SK-N-SH (cell line): ENCODE measurements at regions not wholly inside any gene's neighbourhood (a gene's known extent, or its start where the extent isn't known, plus 50 kb on each side); places are given as distances from the start of the nearest gene placed in this dataset.

ENCODE experiments used
- CTCF ChIA-PET: fragments of 300-600, 350-600 bp; formaldehyde crosslinking; extraction: SDS; loops from one replicate; lab custom pipeline; 2021; lab: Yijun Ruan, JAX
- POLR2A ChIA-PET: fragments of 350-600 bp; sonication (Branson Sonifier 250); formaldehyde crosslinking; extraction: SDS; loops from one replicate; lab custom pipeline; 2020; ENCODE audit warnings: antibody characterized with exemption, inconsistent platforms; lab: Yijun Ruan, JAX
- DNase-seq: peaks from one replicate; pipeline ENCODE4 v3.0.0; 2012
- H2AFZ ChIP-seq: fragments of 200-600 bp; sonication (generic); 2 replicates; pipeline ENCODE4 v1.8.1; 2016; ENCODE audit warnings: antibody characterized with exemption, mild to moderate bottlenecking, low read depth
- H3F3A ChIP-seq: fragments of 200-600 bp; sonication (generic); replicated peaks from 2 replicates; pipeline ENCODE3; 2016; ENCODE audit warnings: antibody characterized with exemption, mild to moderate bottlenecking; ENCODE audit not compliant: insufficient read depth
- H3K27ac ChIP-seq, 2 experiments: fragments of 200-500 bp in 1 of 2; fragments of 200-600 bp in 1 of 2; sonication (Bioruptor generic) in 1 of 2; sonication (generic), shearing (Covaris generic) in 1 of 2; 2 replicates each; pipeline versions ENCODE4 v1.5.1 to v1.6.1; 2014 to 2016; ENCODE audit warnings: low read depth in 2 of 2, inconsistent platforms in 1 of 2, low read length in 1 of 2, mild to moderate bottlenecking in 1 of 2, mixed read lengths in 1 of 2
- H3K27me3 ChIP-seq: fragments of 200-600 bp; sonication (generic), shearing (Covaris generic); 2 replicates; pipeline ENCODE4 v1.6.1; 2016; ENCODE audit warnings: mixed run types; ENCODE audit not compliant: insufficient read depth
- H3K36me3 ChIP-seq, 2 experiments: fragments of 200-500 bp in 1 of 2; fragments of 200-600 bp in 1 of 2; sonication (Bioruptor generic) in 1 of 2; sonication (generic) in 1 of 2; replicated peaks in 1 of 2; 2 replicates each; pipeline versions ENCODE3 to v1.5.1; 2014 to 2016; ENCODE audit warnings: low read length in 1 of 2, mild to moderate bottlenecking in 1 of 2; ENCODE audit not compliant: insufficient read depth in 2 of 2, control insufficient read depth in 1 of 2
- H3K4me1 ChIP-seq, 2 experiments: fragments of 200-500 bp in 1 of 2; fragments of 200-600 bp in 1 of 2; sonication (Bioruptor generic) in 1 of 2; sonication (generic), shearing (Covaris generic) in 1 of 2; 2 replicates each; pipeline versions ENCODE4 v1.5.1 to v1.6.1; 2014 to 2016; ENCODE audit warnings: low read depth in 1 of 2, low read length in 1 of 2, mixed run types in 1 of 2; ENCODE audit not compliant: insufficient read depth in 2 of 2, control insufficient read depth in 1 of 2
- H3K4me2 ChIP-seq: fragments of 200-600 bp; sonication (generic), shearing (Covaris generic); 2 replicates; pipeline ENCODE4 v1.6.1; 2017; ENCODE audit warnings: mixed run types
- H3K4me3 ChIP-seq, 2 experiments: fragments of 200-500 bp in 1 of 2; fragments of 200-600 bp in 1 of 2; sonication (Bioruptor generic) in 1 of 2; sonication (generic), shearing (Covaris generic) in 1 of 2; 2 replicates each; pipeline versions ENCODE4 v1.5.1 to v1.8.1; 2014 to 2016; ENCODE audit warnings: low read depth in 2 of 2, inconsistent platforms in 1 of 2, low read length in 1 of 2, mild to moderate bottlenecking in 1 of 2, mixed read lengths in 1 of 2, moderate library complexity in 1 of 2
- H3K79me2 ChIP-seq: fragments of 200-600 bp; sonication (generic); 2 replicates; pipeline ENCODE4 v1.8.1; 2017; ENCODE audit warnings: mild to moderate bottlenecking; ENCODE audit not compliant: insufficient read depth
- H3K9ac ChIP-seq: fragments of 200-600 bp; sonication (generic); 2 replicates; pipeline ENCODE4 v1.6.1; 2017; ENCODE audit warnings: mixed run types
- H3K9me2 ChIP-seq: fragments of 200-600 bp; sonication (generic); 2 replicates; pipeline ENCODE4 v1.6.1; 2017; ENCODE audit warnings: mixed run types
- H3K9me3 ChIP-seq: fragments of 200-600 bp; sonication (generic); 2 replicates; pipeline ENCODE4 v1.6.1; 2017; ENCODE audit warnings: mixed run types, mild to moderate bottlenecking, moderate library complexity
- H4K20me1 ChIP-seq: fragments of 200-600 bp; sonication (generic); 2 replicates; pipeline ENCODE4 v1.6.1; 2017; ENCODE audit warnings: mild to moderate bottlenecking, mixed run types; ENCODE audit not compliant: insufficient read depth
- EZH2phosphoT487 ChIP-seq: fragments of 200-600 bp; sonication (generic); IDR thresholded peaks from 2 replicates; pipeline ENCODE4 v1.6.1; 2017; ENCODE audit warnings: low read depth, mixed run types, mild to moderate bottlenecking, antibody characterized with exemption, moderate library complexity, borderline replicate concordance
- FOSL2 ChIP-seq: IDR thresholded peaks from 2 replicates; pipeline ENCODE4 v1.4.0; 2012; ENCODE audit warnings: low read depth, mild to moderate bottlenecking, moderate library complexity, borderline replicate concordance
- GABPA ChIP-seq: IDR thresholded peaks from 2 replicates; pipeline ENCODE4 v1.4.0; 2012; ENCODE audit warnings: low read depth, mild to moderate bottlenecking
- GATA2 ChIP-seq: sonication (generic); formaldehyde crosslinking; IDR thresholded peaks from 2 replicates; pipeline ENCODE4 v1.5.0; 2020; ENCODE audit warnings: mild to moderate bottlenecking, missing genetic modification reagents
- IRF3 ChIP-seq: fragments of 150-350 bp; IDR thresholded peaks from 2 replicates; pipeline ENCODE4 v1.6.1; 2016; ENCODE audit warnings: mild to moderate bottlenecking, low read depth, low read length
- JUND ChIP-seq: IDR thresholded peaks from 2 replicates; pipeline ENCODE4 v1.4.0; 2012
- MAX ChIP-seq: IDR thresholded peaks from 2 replicates; pipeline ENCODE4 v1.4.0; 2012; ENCODE audit warnings: low read depth
- MEF2A ChIP-seq: IDR thresholded peaks from 2 replicates; pipeline ENCODE4 v1.4.0; 2012; ENCODE audit warnings: low read depth, borderline replicate concordance
- NFIC ChIP-seq: IDR thresholded peaks from 2 replicates; pipeline ENCODE4 v1.4.0; 2012; ENCODE audit warnings: borderline replicate concordance
- PBX3 ChIP-seq: IDR thresholded peaks from 2 replicates; pipeline ENCODE4; 2012
- RXRA ChIP-seq: IDR thresholded peaks from 2 replicates; pipeline ENCODE4 v1.4.0; 2012; ENCODE audit warnings: low read depth, mild to moderate bottlenecking, borderline replicate concordance
- SMC3 ChIP-seq: IDR thresholded peaks from 2 replicates; pipeline ENCODE4 v1.6.1; 2012; ENCODE audit warnings: low read depth, low read length, improper control_type of control experiment
- TAF1 ChIP-seq: IDR thresholded peaks from 2 replicates; pipeline ENCODE4 v1.6.1; 2012; ENCODE audit warnings: low read depth, mild to moderate bottlenecking, low read length, moderate library complexity, borderline replicate concordance
- TCF12 ChIP-seq: IDR thresholded peaks from 2 replicates; pipeline ENCODE4 v1.4.0; 2012
- USF1 ChIP-seq: IDR thresholded peaks from 2 replicates; pipeline ENCODE4 v1.4.0; 2012; ENCODE audit warnings: low read depth, borderline replicate concordance
- USF2 ChIP-seq: fragments of 150-350 bp; IDR thresholded peaks from 2 replicates; pipeline ENCODE4 v1.6.1; 2017; ENCODE audit warnings: antibody characterized with exemption, low read length, low read depth, borderline replicate concordance
- YY1 ChIP-seq: IDR thresholded peaks from 2 replicates; pipeline ENCODE4 v1.4.0; 2012; ENCODE audit warnings: low read depth, mild to moderate bottlenecking
- ZBTB33 ChIP-seq: IDR thresholded peaks from 2 replicates; pipeline ENCODE4 v1.4.0; 2012; ENCODE audit warnings: low read depth, borderline replicate concordance
- WGBS: methylation state at CpG from one replicate; pipeline ENCODE4 v1.1.6; 2017; ENCODE audit warnings: low lambda C conversion rate; 5-methylcytosine and 5-hydroxymethylcytosine counted together

GRCh38 chr13:104733427-104733826, 1667.2 kb upstream of the SLC10A2 start (continued):
- TF ChIP-seq EZH2phosphoT487 (no peak), JUND (no peak), TCF12 (no peak), YY1 (no peak)

GRCh38 chr13:104715111-104715510, 1648.9 kb upstream of the SLC10A2 start:
- Histone ChIP-seq H3K4me1 (no peaks in the 10 kb centered on the region), H3F3A (no peaks in the 10 kb centered on the region), H2AFZ (no peak overlapping the region), H3K27me3 (no peaks in the 10 kb centered on the region), H3K27ac (no peak overlapping the region), H3K36me3 (no peaks in the 10 kb centered on the region), H3K4me2 (no peak overlapping the region), H3K4me3 (no peak overlapping the region), H3K9me2 (no peaks in the 10 kb centered on the region), H3K9me3 (no peaks in the 10 kb centered on the region), H4K20me1 (no peaks in the 10 kb centered on the region), H3K79me2 (no peaks in the 10 kb centered on the region), H3K9ac (no peak overlapping the region)
- ChIA-PET POLR2A (no interaction called here), CTCF (no interaction called here)
- DNase-seq = no peak
- no peak for TF ChIP-seq JUND
- no peak for TF ChIP-seq USF2
- no peak for TF ChIP-seq PBX3
- TF ChIP-seq NFIC = no peak
- no peak for TF ChIP-seq FOSL2
- no peak for TF ChIP-seq MAX
- TF ChIP-seq RXRA = no peak

- WGBS = 42% methylated on average over 7 of the region's 7 CpGs
- no peak for TF ChIP-seq YY1
- no peak for TF ChIP-seq SMC3
- TF ChIP-seq GABPA = no peak
- no peak for TF ChIP-seq ZBTB33
- TF ChIP-seq IRF3 = no peak
- TF ChIP-seq MAX = no peak
- no peak for TF ChIP-seq USF1
- TF ChIP-seq MEF2A = no peak
- no peak for TF ChIP-seq PBX3
- no peak for TF ChIP-seq TAF1
- TF ChIP-seq GATA2 (CRISPR knock-in tag) = no peak
Measured at GRCh38 chr13:104705031-104705750, 1639.0 kb upstream of the SLC10A2 start.

More at GRCh38 chr13:104705031-104705750, 1639.0 kb upstream of the SLC10A2 start:
- no peaks in the 10 kb centered on the region for H3K36me3 ChIP-seq
- no peak overlapping the region for H3K9ac ChIP-seq
- no peak for DNase-seq
- ChIA-PET POLR2A (no interaction called here), CTCF (no interaction called here)
- H3K9me2 ChIP-seq = no peaks in the 10 kb centered on the region
- H3K27ac ChIP-seq = no peak overlapping the region
- no peaks in the 10 kb centered on the region for H3F3A ChIP-seq
- no peaks in the 10 kb centered on the region for H3K9me3 ChIP-seq
- no peak overlapping the region for H2AFZ ChIP-seq
- H4K20me1 ChIP-seq = no peaks in the 10 kb centered on the region
- no peaks in the 10 kb centered on the region for H3K79me2 ChIP-seq
- no peak overlapping the region for H3K4me2 ChIP-seq
- H3K4me3 ChIP-seq = no peak overlapping the region
- H3K27me3 ChIP-seq = no peaks in the 10 kb centered on the region
- no peaks in the 10 kb centered on the region; a peak in 1 of 4 replicates for H3K4me1 ChIP-seq
